ENCODE measurements at regions not wholly inside any gene's neighbourhood (a gene's known extent, or its start where the extent isn't known, plus 50 kb on each side); places are given as distances from the start of the nearest gene placed in this dataset.

DNA sequence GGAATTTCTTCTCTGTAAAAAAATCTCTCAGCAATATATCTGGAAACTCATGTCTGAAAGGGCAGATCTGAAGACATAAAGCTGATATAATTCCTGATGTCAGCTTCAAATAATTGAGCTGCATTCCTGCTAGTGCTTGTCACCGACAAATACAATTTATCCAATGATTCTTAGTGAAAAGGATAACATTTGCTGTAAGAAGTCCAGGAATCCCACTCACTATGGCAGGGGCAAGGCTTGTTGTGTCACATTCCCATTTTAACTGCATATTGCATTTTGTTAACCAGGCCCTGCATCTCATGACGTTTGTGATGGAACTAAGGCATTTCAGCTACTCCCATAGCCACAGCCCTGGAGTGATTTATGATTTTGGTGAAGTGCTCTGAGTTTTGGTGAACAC is 160.1 kb upstream of the DAB2 start:
- no peak for DNase-seq (ENCODE audit: low spot score in 2 of 2)
- TF ChIP-seq POLR2A (IDR thresholded peaks at IDR 0.05), result no peak
- TF ChIP-seq EP300 (IDR thresholded peaks at IDR 0.05), result no peak
- no peak for TF ChIP-seq POLR2AphosphoS5 (IDR thresholded peaks at IDR 0.05)
- TF ChIP-seq, protein P1, sequence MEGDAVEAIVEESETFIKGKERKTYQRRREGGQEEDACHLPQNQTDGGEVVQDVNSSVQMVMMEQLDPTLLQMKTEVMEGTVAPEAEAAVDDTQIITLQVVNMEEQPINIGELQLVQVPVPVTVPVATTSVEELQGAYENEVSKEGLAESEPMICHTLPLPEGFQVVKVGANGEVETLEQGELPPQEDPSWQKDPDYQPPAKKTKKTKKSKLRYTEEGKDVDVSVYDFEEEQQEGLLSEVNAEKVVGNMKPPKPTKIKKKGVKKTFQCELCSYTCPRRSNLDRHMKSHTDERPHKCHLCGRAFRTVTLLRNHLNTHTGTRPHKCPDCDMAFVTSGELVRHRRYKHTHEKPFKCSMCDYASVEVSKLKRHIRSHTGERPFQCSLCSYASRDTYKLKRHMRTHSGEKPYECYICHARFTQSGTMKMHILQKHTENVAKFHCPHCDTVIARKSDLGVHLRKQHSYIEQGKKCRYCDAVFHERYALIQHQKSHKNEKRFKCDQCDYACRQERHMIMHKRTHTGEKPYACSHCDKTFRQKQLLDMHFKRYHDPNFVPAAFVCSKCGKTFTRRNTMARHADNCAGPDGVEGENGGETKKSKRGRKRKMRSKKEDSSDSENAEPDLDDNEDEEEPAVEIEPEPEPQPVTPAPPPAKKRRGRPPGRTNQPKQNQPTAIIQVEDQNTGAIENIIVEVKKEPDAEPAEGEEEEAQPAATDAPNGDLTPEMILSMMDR (IDR thresholded peaks at IDR 0.05), result no peak
- no peaks in the 10 kb centered on the region for H3K36me3 ChIP-seq

DNA sequence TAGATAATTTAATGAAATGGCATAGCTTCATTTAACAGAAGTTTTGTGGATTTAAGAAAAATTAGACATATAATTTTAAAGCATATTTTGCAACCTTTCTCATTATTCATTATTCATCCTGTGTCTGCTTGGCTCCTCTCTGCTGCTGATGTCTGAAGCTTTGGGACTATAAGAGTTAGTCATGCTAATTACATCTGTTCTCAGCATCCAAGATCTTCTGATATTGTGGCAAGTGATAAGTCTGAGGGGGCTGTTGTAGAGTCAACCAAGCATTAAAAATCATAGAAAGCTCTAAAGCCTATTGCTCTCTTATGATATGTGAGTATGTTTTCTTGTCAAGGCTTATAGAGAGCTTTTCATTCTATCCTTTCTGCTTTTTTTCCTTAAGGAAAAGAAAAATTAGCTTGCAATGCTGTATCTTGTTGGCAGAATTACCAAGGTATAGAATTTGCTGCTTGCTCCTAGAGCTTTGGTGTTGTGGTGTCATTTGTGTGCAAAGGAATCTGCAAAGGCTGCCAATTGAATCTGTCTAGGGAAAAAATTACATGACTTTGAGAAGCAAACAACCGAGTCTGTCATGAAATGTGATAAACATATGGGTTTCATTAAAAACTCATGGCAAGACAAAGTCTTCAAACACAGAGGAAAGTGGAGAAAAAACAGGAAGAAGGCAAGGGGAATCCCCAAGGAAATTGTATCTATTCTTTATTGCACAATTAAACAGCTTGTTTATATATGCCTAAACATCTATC is 156.1 kb upstream of the DAB2 start:
- 0% methylated on average over 1 of the region's 1 CpG for WGBS
- Histone ChIP-seq H3K27me3 (no peaks in the 10 kb centered on the region), H3K27ac (no peak overlapping the region), H3K4me1 (peaks cover 11% of the 10 kb centered on the region), H3K9me3 (no peaks in the 10 kb centered on the region), H3K4me3 (no peak overlapping the region), H3K36me3 (no peaks in the 10 kb centered on the region)
- DNase-seq (ENCODE audit: low spot score in 2 of 2), result no peak
- no peak for TF ChIP-seq POLR2A (IDR thresholded peaks at IDR 0.05)
- TF ChIP-seq POLR2AphosphoS5 (IDR thresholded peaks at IDR 0.05), result no peak
- TF ChIP-seq, protein P1 (IDR thresholded peaks at IDR 0.05), result no peak

More for the DNA sequence above, 160.1 kb upstream of the DAB2 start:
- H3K4me3 ChIP-seq, result no peak overlapping the region
- no peaks in the 10 kb centered on the region for H3K27me3 ChIP-seq
- no peaks in the 10 kb centered on the region for H3K9me3 ChIP-seq
- peaks cover 11% of the 10 kb centered on the region for H3K4me1 ChIP-seq
- no peak overlapping the region for H3K27ac ChIP-seq
- WGBS, result 43% methylated on average over 2 of the region's 2 CpGs

DNA sequence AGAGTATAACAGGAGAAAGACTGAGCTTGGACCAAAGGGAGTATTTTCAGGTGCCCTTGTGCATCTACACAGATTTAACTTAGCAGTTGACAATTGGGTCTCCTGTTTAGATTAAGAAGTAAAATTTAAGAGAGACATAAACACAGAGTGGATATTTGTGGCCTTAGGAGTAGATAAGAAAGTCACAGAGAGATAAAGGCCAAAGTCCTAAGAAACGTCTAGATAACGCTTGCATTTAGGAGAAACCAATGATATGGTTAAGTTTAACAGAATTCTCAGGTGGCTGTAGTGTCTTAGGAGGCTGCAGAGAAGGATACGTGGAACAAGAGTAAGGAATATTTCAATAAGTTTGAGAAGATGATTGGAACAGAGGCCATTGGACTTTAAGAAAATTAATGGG is 155.0 kb upstream of the DAB2 start:
- 89% methylated on average over 3 of the region's 3 CpGs for WGBS
- Histone ChIP-seq H3K27me3 (no peaks in the 10 kb centered on the region), H3K4me3 (no peak overlapping the region), H3K9me3 (no peaks in the 10 kb centered on the region), H3K4me1 (peaks cover 11% of the 10 kb centered on the region), H3K36me3 (no peaks in the 10 kb centered on the region), H3K27ac (no peak overlapping the region)
- TF ChIP-seq, protein P1 (IDR thresholded peaks at IDR 0.05), result no peak
- TF ChIP-seq EP300 (IDR thresholded peaks at IDR 0.05) (no peak), POLR2AphosphoS5 (IDR thresholded peaks at IDR 0.05) (no peak), POLR2A (IDR thresholded peaks at IDR 0.05) (no peak)
- no peak for DNase-seq (ENCODE audit: low spot score in 2 of 2)

DNA sequence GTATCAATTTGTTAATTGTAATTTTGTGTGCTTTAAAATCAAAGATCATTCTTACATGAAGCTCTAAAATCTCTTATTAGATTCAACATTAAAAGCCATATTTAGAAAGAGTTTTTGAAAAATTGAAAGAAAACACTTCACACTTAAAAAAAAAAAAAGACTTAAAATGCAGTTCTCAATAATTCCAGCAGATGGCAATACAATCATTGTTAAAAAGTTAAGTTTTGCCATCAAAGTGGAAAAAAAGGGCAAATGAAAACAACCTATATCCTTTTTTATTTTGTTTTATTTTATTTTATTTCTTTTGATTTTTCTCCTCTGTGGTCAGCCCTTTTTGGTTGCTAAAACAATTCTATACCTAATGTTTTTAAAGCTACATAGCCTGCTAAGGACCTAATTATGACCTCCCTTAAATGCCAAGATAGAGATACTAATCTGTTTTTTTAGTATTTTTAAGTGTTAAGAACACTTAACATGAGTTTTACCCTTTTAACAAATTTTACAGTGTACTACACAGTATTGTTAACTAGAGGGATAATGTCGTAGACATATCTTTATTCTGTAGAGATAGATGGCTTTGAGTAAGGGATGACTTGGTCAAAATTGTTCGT is 154.2 kb upstream of the DAB2 start:
- 90% methylated on average over 2 of the region's 2 CpGs for WGBS
- Histone ChIP-seq H3K4me3 (no peak overlapping the region), H3K9me3 (no peaks in the 10 kb centered on the region), H3K27me3 (no peaks in the 10 kb centered on the region), H3K27ac (no peak overlapping the region), H3K36me3 (no peaks in the 10 kb centered on the region), H3K4me1 (peaks cover 11% of the 10 kb centered on the region)
- TF ChIP-seq POLR2A (IDR thresholded peaks at IDR 0.05) (no peak), EP300 (IDR thresholded peaks at IDR 0.05) (no peak)
- TF ChIP-seq, protein P1 (IDR thresholded peaks at IDR 0.05), result peak; percentile 38 to 47
- DNase-seq (ENCODE audit: low spot score in 2 of 2), result no peak

DNA sequence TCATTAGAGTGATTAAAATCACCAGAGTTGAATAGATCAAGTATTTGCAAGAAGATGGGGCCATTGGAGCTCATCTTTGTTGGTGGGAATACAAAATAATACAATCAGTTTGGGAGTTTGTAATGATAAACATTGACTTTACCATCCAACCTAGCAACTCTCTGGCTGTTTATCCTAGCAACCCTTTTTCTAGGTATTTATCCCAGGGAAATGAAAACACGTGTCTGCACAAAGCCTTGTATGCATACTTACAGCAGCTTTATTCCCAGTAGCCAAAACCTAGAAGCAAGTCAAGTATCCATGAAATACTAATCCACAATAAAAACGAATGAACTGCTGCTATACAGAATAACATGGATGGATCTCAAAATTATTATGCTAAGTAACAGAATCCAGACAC is 152.7 kb upstream of the DAB2 start:
- no peak for DNase-seq (ENCODE audit: low spot score in 2 of 2)
- Histone ChIP-seq H3K4me1 (peaks cover 11% of the 10 kb centered on the region), H3K9me3 (no peaks in the 10 kb centered on the region), H3K27me3 (no peaks in the 10 kb centered on the region), H3K27ac (no peak overlapping the region), H3K36me3 (no peaks in the 10 kb centered on the region), H3K4me3 (no peak overlapping the region)
- no peak for TF ChIP-seq EP300 (IDR thresholded peaks at IDR 0.05)
- no peak for TF ChIP-seq POLR2A (IDR thresholded peaks at IDR 0.05)
- no peak for TF ChIP-seq POLR2AphosphoS5 (IDR thresholded peaks at IDR 0.05)
- TF ChIP-seq, protein P1 (IDR thresholded peaks at IDR 0.05), result no peak
- 27% methylated on average over 2 of the region's 2 CpGs for WGBS
